ENCODE measurements at regions not wholly inside any gene's neighbourhood (a gene's known extent, or its start where the extent isn't known, plus 50 kb on each side); places are given as distances from the start of the nearest gene placed in this dataset.

DNA sequence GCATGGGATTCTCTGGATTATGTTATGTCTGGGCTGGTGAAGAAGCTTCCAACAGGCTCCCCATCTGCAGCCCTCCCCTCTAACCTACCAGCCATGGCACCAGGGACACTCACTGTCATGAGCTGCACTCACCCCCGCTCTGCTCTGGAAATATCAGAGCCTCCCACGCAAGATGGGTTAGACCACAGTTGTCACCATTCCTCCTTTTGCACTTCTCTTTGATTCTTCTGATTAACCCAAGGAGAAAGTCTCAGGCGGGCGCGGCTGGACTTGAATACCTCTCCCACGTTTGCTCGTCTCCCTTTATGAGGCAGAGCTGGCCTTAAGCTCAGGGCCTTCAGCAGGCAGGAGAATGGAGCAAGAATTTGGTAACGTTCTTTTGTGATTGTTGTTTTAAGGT lies 128.1 kb downstream of the CEBPB start:
- H3K4me1 ChIP-seq (ENCODE audit: control insufficient read depth, insufficient read depth, low read length) = peaks cover 2% of the 10 kb centered on the region
- 83% methylated on average over 8 of the region's 8 CpGs for WGBS
- no peaks in the 10 kb centered on the region for H3K9me3 ChIP-seq (ENCODE audit: control insufficient read depth, low read length)
- no peak overlapping the region for H3K27ac ChIP-seq (ENCODE audit: low read length)
- H3K27me3 ChIP-seq (ENCODE audit: control insufficient read depth, insufficient read depth) = no peaks in the 10 kb centered on the region
- ATAC-seq (no peak), DNase-seq (no peak)
- no peak overlapping the region for H3K4me3 ChIP-seq (ENCODE audit: low read length)
- intact Hi-C loops (cut with DNase I) = no loop called here

DNA sequence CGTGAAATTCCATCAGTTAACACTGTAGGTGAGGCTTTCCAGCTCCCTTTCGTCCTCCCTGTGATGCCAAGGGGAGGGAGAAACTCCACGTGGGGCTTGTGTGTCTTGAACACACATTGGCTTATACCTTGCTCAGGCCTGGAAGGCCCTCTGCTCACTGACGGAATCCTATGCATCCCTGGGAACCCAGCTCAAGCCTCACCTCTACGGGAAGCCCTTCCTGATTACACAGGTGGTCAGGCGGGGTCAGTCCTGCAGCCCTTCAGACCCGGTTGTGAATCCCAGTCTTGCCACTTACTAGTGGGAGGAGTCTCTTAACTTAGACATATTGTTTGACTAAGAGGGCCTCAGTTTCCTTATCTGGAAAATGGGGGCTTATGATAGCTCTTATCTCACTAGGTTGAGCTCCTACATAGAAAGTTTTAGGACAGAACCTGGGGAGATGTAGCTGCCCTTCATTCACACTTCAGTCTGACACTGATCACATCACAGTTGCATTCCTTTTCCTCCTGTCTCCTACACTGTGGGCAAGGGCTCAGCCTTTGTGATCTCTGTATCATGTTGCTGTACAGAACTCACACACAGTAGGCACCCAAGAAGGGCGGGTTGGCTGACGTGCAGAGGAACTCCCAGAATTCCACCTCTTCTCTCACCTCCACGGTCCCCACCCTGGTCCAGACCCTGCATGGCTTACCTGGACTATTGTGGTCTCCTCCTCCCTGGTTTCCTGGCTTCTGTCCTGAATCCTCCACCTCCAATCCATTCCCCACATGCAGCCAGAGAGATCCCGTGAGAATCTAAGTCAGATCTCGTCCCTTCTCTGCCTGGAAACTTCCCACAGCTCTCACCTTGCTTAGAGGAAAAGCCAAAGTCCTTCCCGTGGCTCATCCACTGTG lies 129.6 kb downstream of the CEBPB start:
- intact Hi-C loops (cut with DNase I) = no loop called here
- WGBS = 85% methylated on average over 13 of the region's 13 CpGs
- ATAC-seq = no peak

DNA sequence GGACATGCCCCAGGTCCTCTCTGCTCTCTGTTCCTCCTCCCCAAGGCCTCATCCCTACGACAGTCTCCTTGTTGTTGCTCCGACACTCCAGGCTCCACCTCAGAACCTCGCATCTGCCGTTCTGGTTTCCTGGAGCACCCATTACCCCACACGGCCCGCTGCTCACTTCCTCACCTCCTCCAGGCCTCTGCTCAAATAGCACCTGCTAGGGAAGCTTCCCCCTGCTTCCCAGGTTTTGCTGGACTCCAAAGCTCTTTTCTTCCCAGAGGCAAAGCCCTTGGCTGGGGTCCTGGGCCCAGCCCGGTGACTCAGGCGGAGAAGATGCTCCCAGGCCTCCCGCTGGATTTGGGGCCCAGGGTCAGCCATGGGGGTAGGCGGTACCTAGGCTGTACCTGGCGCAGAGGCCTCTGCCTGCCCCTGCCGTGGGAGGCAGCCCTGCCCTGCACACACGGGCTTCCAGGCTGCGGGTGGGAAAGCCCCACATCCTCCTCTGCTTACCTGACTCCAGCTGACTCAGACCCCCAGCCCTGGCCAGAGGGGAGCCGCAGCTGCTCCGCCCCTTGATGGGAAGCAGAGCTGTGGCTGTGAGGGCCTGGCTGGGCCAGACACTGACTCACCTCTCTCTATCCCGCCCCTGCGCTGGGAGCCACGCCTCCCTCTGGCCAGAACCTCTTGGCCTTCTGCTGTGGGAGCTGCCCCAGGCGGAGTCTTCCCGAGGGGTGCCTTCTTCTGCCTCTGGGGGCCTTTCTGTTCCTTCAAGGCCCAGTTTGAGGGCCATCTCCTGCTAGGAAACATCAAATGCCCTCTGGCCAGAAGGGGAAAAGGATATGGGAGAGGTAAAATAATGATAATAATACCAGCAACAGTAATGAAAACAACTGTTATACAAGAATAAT lies 130.5 kb downstream of the CEBPB start:
- H3K4me1 ChIP-seq (ENCODE audit: control insufficient read depth, insufficient read depth, low read length) = peaks cover under 1% of the 10 kb centered on the region
- no peaks in the 10 kb centered on the region for H3K9me3 ChIP-seq (ENCODE audit: control insufficient read depth, low read length)
- ATAC-seq (peak; percentile 92 to 96), DNase-seq (peak; percentile 91 to 96 (median 94))
- intact Hi-C loops (cut with DNase I) = no loop called here
- H3K27me3 ChIP-seq (ENCODE audit: control insufficient read depth, insufficient read depth) = no peaks in the 10 kb centered on the region
- WGBS = 61% methylated on average over 21 of the region's 21 CpGs
- H3K27ac ChIP-seq (ENCODE audit: low read length) = no peak overlapping the region
- H3K4me3 ChIP-seq (ENCODE audit: low read length) = no peak overlapping the region

More for the DNA sequence above, 129.6 kb downstream of the CEBPB start:
- no peaks in the 10 kb centered on the region for H3K27me3 ChIP-seq (ENCODE audit: control insufficient read depth, insufficient read depth)
- no peak for DNase-seq
- no peaks in the 10 kb centered on the region for H3K9me3 ChIP-seq (ENCODE audit: control insufficient read depth, low read length)
- H3K4me3 ChIP-seq (ENCODE audit: low read length) = no peak overlapping the region
- no peak overlapping the region for H3K27ac ChIP-seq (ENCODE audit: low read length)
- H3K4me1 ChIP-seq (ENCODE audit: control insufficient read depth, insufficient read depth, low read length) = peaks cover 2% of the 10 kb centered on the region

DNA sequence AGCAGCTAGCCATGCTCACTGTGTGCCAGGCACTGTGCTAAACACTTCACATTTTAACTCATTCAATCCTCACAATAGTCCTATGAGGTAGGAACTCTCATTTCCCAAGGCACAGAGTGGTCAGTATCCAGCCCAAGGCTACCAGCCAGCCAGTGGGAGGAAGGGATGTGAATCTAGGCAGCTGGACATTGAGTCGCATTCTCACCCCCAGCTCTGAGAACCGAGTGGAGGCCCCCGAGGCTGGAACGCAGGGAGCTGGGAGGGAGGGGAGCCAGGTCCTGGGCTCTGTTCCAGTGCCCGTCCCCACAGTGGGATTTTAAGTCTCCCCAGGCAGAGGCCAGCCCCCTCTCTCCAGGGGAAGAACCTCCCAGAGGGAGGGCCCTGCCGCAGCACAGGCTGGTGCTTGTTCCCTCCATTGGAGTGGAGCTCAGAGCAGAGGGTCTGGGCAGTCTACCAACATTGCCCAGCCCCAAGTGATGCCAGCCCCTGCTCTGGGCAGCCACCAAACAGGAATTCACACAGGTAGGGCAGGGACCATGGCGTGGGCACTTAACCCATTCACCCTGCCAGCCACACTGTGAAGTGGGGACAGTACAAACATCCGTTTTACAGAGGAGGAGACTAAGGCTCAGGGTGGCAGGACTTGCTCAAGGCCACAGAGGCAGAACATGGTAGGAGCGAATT lies 131.3 kb downstream of the CEBPB start:
- WGBS = 66% methylated on average over 9 of the region's 9 CpGs
- intact Hi-C loops (cut with DNase I) = no loop called here
- H3K27ac ChIP-seq (ENCODE audit: low read length) = no peak overlapping the region
- peak in 2 of 3 donors; percentile 36 to 62 for DNase-seq
- no peaks in the 10 kb centered on the region for H3K9me3 ChIP-seq (ENCODE audit: control insufficient read depth, low read length)
- H3K4me1 ChIP-seq (ENCODE audit: control insufficient read depth, insufficient read depth, low read length) = no peaks in the 10 kb centered on the region
- no peaks in the 10 kb centered on the region for H3K27me3 ChIP-seq (ENCODE audit: control insufficient read depth, insufficient read depth)
- ATAC-seq = peak; percentile 29 to 34
- no peak overlapping the region for H3K4me3 ChIP-seq (ENCODE audit: low read length)

DNA sequence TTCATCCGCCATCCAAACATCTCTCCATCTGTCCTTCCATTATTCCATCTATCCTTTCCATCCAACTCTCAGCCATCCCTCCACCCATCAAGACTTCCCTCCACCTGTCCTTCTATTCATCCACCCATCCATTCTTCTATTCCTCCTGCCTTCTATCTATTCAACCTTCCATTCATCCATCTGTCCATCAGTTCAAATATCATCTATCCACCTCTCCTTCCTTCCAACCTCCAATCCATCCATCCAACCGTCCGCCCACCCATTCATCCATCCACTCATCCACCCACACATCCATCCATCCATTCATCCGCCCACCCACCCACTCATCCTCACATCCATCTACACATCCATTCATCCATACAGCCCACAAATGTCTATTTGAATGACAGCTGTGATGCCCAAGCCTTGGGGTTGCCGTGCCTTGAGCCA lies 132.1 kb downstream of the CEBPB start:
- ATAC-seq (no peak), DNase-seq (no peak)
- no peak overlapping the region for H3K27ac ChIP-seq (ENCODE audit: low read length)
- no peaks in the 10 kb centered on the region for H3K9me3 ChIP-seq (ENCODE audit: control insufficient read depth, low read length)
- 93% methylated on average over 5 of the region's 5 CpGs for WGBS
- H3K27me3 ChIP-seq (ENCODE audit: control insufficient read depth, insufficient read depth) = no peaks in the 10 kb centered on the region
- intact Hi-C loops (cut with DNase I) = no loop called here
- H3K4me3 ChIP-seq (ENCODE audit: low read length) = no peak overlapping the region
- no peaks in the 10 kb centered on the region for H3K4me1 ChIP-seq (ENCODE audit: control insufficient read depth, insufficient read depth, low read length)

DNA sequence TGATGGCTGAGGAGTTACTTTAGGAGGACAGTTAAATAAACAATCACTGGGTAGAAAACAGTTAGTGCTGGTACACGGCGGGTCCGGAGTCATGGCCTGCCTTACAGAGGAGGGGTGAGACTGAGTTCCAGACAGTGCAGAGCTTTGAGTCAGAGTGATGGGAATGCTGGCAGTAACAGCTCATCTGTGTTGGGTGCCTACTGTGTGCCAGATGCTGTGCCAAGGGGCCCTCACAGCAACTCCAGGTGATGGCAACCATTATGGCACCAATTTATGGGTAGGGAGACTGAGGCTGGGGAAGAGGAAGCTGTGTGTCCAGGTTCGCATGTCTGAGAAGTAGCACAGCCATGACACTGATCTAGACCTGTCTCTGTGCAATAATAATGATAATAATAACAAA lies 132.6 kb downstream of the CEBPB start:
- no peak for ATAC-seq
- DNase-seq = no peak
- H3K4me1 ChIP-seq (ENCODE audit: control insufficient read depth, insufficient read depth, low read length) = no peaks in the 10 kb centered on the region

DNA sequence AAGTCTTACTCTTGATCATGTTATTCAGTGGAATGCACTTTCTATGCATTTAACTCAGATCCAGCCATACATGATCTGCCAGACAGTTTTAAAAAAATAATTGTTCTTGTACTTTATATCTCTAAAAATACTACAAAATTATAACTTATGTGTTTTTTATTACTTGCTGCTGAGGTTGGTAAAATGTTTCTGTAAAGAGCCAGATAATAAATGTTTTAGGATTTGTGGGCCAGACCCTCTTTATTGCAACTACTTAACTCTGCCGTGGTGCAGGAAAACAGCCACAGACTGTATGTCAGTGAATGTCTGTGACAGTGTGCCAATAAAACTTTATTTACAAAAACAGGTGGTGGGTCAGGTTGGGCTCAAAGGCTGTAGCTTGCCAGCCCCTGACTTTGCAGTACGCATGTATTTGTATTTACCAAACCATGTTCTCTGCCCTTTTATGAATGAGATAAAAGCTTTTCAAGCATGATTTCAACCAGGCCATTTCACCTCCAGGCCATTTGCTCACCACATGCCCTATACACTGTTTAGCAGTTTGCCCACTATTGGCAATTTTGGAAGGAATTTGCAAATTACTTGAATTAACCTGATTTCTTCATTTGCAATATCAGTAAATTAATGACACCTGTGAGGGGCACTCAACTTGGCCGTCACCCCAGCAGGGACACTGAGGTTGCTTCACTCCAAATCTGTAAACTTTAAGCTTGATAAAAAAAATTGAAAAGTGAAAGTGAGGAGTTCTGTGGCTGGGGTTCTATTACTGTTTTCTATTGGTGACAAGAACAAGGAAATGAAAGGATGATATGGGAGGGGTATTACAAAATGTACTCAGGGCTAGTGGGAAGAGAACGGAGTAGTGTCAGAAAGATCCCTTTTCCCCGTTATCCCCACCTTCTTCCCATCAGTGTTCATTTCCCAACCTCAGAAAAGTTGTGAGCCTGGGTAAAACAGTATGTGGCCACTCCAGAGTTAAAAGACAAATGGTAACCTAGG lies 133.4 kb downstream of the CEBPB start:
- intact Hi-C loops (cut with DNase I) = no loop called here
- ATAC-seq (no peak), DNase-seq (no peak)
- H3K27me3 ChIP-seq (ENCODE audit: control insufficient read depth, insufficient read depth) = no peaks in the 10 kb centered on the region
- no peaks in the 10 kb centered on the region for H3K9me3 ChIP-seq (ENCODE audit: control insufficient read depth, low read length)
- H3K27ac ChIP-seq (ENCODE audit: low read length) = no peak overlapping the region
- WGBS = 90% methylated on average over 5 of the region's 5 CpGs
- H3K4me1 ChIP-seq (ENCODE audit: control insufficient read depth, insufficient read depth, low read length) = no peaks in the 10 kb centered on the region
- no peak overlapping the region for H3K4me3 ChIP-seq (ENCODE audit: low read length)

More for the DNA sequence above, 132.6 kb downstream of the CEBPB start:
- Histone ChIP-seq H3K4me3 (ENCODE audit: low read length) (no peak overlapping the region), H3K27ac (ENCODE audit: low read length) (no peak overlapping the region), H3K27me3 (ENCODE audit: control insufficient read depth, insufficient read depth) (no peaks in the 10 kb centered on the region), H3K9me3 (ENCODE audit: control insufficient read depth, low read length) (no peaks in the 10 kb centered on the region)
- WGBS = 90% methylated on average over 4 of the region's 4 CpGs
- intact Hi-C loops (cut with DNase I) = no loop called here

DNA sequence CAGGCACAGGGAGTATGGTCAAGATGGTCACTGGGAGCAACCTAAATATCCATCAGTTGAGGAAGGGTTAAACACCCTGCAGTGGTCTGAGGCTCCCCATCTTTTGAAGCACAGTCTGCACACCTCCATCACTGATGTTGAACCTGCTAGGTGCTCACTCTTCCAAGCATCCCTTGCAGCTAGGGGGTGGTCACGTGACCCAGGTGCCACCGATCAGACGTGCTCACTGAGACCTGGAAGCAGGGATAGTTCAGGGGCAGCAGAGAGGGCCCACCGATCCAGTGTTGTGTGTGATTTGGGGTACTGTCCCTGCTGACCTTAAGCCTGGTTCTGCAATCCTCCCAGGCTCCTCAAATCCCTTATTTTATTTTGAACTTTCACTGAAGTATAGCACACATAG lies 134.6 kb downstream of the CEBPB start:
- ATAC-seq (no peak), DNase-seq (no peak)
- Histone ChIP-seq H3K27me3 (ENCODE audit: control insufficient read depth, insufficient read depth) (no peaks in the 10 kb centered on the region), H3K4me3 (ENCODE audit: low read length) (no peak overlapping the region), H3K27ac (ENCODE audit: low read length) (no peak overlapping the region), H3K9me3 (ENCODE audit: control insufficient read depth, low read length) (no peaks in the 10 kb centered on the region), H3K4me1 (ENCODE audit: control insufficient read depth, insufficient read depth, low read length) (no peaks in the 10 kb centered on the region)
- 95% methylated on average over 4 of the region's 4 CpGs for WGBS
- intact Hi-C loops (cut with DNase I) = no loop called here

DNA sequence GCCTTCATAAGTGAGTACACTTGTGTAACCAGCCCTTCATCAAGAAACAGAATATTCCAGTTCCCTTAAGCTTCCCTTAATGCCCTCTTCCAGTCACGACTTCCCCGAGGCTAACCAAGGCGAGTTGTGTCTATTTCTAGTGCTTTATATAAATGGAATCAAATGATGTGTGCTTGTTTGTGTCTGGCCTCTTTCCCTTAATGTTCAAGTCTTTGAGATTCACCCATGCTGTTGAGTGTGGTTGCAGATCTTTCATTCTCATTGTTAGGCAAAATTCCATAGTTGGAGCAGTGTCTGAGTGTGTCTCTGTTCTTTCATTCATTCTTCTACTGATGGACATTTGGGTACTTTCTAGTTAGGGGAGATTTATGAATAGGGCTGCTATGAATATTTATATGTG lies 135.0 kb downstream of the CEBPB start:
- H3K27ac ChIP-seq (ENCODE audit: low read length) = no peak overlapping the region
- no peaks in the 10 kb centered on the region for H3K4me1 ChIP-seq (ENCODE audit: control insufficient read depth, insufficient read depth, low read length)
- no peaks in the 10 kb centered on the region for H3K9me3 ChIP-seq (ENCODE audit: control insufficient read depth, low read length)
- no peak overlapping the region for H3K4me3 ChIP-seq (ENCODE audit: low read length)
- intact Hi-C loops (cut with DNase I) = no loop called here
- H3K27me3 ChIP-seq (ENCODE audit: control insufficient read depth, insufficient read depth) = no peaks in the 10 kb centered on the region
- no peak for DNase-seq
- 55% methylated on average over 3 of the region's 3 CpGs for whole genome bisulfite sequencing
- ATAC-seq = no peak

DNA sequence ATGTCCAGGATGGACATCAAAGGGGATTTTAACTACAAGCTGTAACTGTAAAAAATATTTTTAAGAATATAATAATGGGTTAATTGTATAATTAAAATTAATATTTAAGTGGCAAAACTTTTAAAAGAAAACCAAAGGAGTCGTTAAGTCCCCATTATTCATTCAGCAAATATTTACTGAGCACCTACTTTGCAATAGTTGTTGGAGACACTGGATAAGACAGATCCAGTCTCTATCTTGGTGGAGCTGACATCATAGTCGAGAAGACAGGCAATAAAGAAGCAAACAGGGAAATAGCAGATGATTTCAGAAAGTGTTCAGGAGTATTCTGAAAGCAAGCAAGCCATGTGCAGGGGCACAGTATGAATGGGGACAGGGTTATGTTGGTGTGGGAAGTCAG lies 137.0 kb downstream of the CEBPB start:
- no peaks in the 10 kb centered on the region for H3K4me1 ChIP-seq (ENCODE audit: control insufficient read depth, insufficient read depth, low read length)
- 71% methylated on average over 2 of the region's 2 CpGs for WGBS
- intact Hi-C loops (cut with DNase I) = no loop called here
- H3K4me3 ChIP-seq (ENCODE audit: low read length) = no peak overlapping the region
- H3K9me3 ChIP-seq (ENCODE audit: control insufficient read depth, low read length) = no peaks in the 10 kb centered on the region
- no peaks in the 10 kb centered on the region for H3K27me3 ChIP-seq (ENCODE audit: control insufficient read depth, insufficient read depth)
- H3K27ac ChIP-seq (ENCODE audit: low read length) = no peak overlapping the region
- ATAC-seq (no peak), DNase-seq (no peak)
